ENCODE measurements at regions not wholly inside any gene's neighbourhood (a gene's known extent, or its start where the extent isn't known, plus 50 kb on each side); places are given as distances from the start of the nearest gene placed in this dataset.

DNA sequence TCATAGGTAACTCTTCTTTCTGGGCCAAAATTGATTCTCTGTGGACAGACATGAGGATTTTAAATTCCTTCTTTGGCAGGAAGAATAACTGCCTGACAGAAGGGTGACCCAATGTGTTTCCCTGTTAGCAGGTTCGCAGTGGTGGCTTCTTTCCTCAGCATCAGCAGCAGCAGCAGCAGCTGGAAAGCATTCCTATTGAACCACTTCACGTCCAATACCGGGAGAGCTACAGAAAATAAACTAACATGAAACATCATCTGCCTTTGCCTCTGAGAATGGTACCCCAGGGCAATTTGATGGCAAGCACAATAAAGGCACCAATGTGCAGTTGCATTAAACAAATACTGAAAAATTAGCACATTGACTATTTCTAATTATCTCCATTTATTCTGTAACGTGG lies 214.5 kb downstream of the TMEM167A start:
- TF ChIP-seq, protein P1, sequence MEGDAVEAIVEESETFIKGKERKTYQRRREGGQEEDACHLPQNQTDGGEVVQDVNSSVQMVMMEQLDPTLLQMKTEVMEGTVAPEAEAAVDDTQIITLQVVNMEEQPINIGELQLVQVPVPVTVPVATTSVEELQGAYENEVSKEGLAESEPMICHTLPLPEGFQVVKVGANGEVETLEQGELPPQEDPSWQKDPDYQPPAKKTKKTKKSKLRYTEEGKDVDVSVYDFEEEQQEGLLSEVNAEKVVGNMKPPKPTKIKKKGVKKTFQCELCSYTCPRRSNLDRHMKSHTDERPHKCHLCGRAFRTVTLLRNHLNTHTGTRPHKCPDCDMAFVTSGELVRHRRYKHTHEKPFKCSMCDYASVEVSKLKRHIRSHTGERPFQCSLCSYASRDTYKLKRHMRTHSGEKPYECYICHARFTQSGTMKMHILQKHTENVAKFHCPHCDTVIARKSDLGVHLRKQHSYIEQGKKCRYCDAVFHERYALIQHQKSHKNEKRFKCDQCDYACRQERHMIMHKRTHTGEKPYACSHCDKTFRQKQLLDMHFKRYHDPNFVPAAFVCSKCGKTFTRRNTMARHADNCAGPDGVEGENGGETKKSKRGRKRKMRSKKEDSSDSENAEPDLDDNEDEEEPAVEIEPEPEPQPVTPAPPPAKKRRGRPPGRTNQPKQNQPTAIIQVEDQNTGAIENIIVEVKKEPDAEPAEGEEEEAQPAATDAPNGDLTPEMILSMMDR (IDR thresholded peaks at IDR 0.05): no peak
- no peak for TF ChIP-seq POLR2A (IDR thresholded peaks at IDR 0.05)

All from uterus (tissue), 2 donors.